BJ (cell line): ENCODE measurements at regions not wholly inside any gene's neighbourhood (a gene's known extent, or its start where the extent isn't known, plus 50 kb on each side); places are given as distances from the start of the nearest gene placed in this dataset. TPM values are rescaled to one million over a fixed set of nuclear protein-coding genes. Genes with fewer than 3 reads are reported as not detected.

Experiments used
- CTCF ChIA-PET: fragments of 350-600 bp; formaldehyde crosslinking; extraction: SDS; loops from one replicate; lab custom pipeline; 2021; ENCODE audit warnings: antibody characterized with exemption, inconsistent platforms; lab: Yijun Ruan, JAX
- POLR2A ChIA-PET: fragments of 300-600 bp; sonication (Branson Sonifier 250); formaldehyde crosslinking; extraction: SDS; loops from one replicate; lab custom pipeline; 2021; ENCODE audit warnings: antibody characterized with exemption; lab: Charles Lee
- DNase-seq: peaks from one replicate; pipeline ENCODE4 v3.0.0-alpha.2; 2011; ENCODE audit warnings: low read depth
- H3K27me3 ChIP-seq: 2 replicates; pipeline ENCODE4 v1.6.0; 2011; ENCODE audit warnings: low read length; ENCODE audit not compliant: control insufficient read depth, insufficient read depth
- H3K36me3 ChIP-seq: 2 replicates; pipeline ENCODE4 v1.5.1; 2011; ENCODE audit warnings: low read length; ENCODE audit not compliant: control insufficient read depth, insufficient read depth
- H3K4me3 ChIP-seq: 2 replicates; pipeline ENCODE4 v1.5.1; 2011; ENCODE audit warnings: low read depth, mild to moderate bottlenecking, control low read depth, low read length
- CTCF ChIP-seq: IDR thresholded peaks from 2 replicates; pipeline ENCODE4 v1.5.1; 2011; ENCODE audit warnings: low read depth, mild to moderate bottlenecking, control low read depth, inconsistent platforms, low read length, moderate library complexity; ENCODE audit not compliant: insufficient read depth
- small RNA-seq: library from RNA; depleted of rRNA; stranded (forward); fragments of <200 nt; gene quantifications from one replicate; pipeline ENCODE3, GENCODE V24; 2012; ENCODE audit warnings: low replicate concordance, low read depth; ENCODE audit not compliant: insufficient read length

DNA sequence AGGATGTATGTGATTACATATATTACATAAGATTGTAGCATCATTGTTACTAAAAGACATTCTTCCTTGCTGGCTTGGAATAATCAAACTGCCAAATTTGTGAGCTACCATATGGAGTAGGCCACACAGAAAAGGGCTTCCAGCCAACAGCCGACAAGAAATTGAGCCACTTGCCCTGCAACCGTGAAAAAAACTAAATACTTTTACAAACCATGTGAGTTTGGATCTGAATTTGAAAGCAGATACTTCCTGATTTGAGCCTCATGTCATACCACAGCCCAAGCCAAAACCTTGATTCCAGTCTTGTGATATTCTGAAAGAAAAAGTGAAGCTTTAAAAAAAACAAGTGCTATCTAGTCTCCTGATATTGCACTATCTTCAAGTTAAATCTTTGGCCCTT lies 55.6 kb upstream of the PRMT6 start:
- Histone ChIP-seq H3K4me3 (no peak overlapping the region), H3K27me3 (no peaks in the 10 kb centered on the region), H3K36me3 (no peaks in the 10 kb centered on the region)
- ChIA-PET CTCF (no interaction called here), POLR2A (no interaction called here)
- no peak for DNase-seq
- no peak for TF ChIP-seq CTCF

DNA sequence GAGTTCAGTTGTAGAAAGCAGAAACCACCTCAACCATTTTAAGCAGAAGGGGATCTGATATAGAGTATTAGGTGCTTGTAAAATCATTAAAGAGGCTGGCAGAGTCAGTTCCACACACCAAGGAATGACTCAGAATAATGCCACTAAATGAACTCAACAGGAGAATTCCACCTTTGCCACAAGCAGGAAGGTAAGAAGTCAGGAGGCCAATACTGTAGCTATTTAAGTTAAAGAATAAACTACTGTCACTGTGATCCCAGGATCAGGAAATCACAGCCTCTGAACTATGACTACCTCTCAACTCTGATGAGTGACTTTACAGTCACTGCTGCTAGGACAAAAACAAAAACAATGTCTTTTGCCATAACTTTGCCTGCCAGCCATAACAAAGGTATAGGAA lies 52.5 kb upstream of the PRMT6 start:
- Histone ChIP-seq H3K36me3 (no peaks in the 10 kb centered on the region), H3K27me3 (no peaks in the 10 kb centered on the region), H3K4me3 (no peak overlapping the region)
- POLR2A ChIA-PET: no interaction called here
- CTCF ChIA-PET: no interaction called here
- TF ChIP-seq CTCF: no peak
- DNase-seq: no peak

DNA sequence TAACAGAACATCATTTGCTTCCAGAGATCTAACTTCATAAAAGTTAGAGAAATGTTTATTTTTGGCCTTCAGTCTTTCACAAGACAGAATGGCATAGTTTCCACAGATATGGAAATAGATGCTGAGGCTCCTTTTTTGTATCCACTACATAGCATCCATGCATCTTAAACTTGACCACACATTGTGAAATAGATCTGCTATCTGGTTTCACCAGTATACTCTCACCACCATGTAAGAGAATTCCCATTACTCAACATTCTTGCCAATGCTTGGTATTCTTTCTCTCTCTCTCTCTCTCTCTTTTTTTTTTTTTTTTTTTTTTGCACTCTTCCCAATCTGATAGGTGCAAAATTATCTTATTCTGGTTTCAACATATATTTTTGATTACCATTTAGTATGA lies 52.1 kb upstream of the PRMT6 start:
- TF ChIP-seq CTCF: no peak
- no peak for DNase-seq
- POLR2A ChIA-PET: no interaction called here
- no peaks in the 10 kb centered on the region for H3K27me3 ChIP-seq
- CTCF ChIA-PET: no interaction called here
- no peak overlapping the region for H3K4me3 ChIP-seq
- H3K36me3 ChIP-seq: no peaks in the 10 kb centered on the region

Small RNAs in the stretch of these regions (small RNA-seq; reads per million reads assigned to genes)
- gene AL596327.1 (not detected), gene SEPT2P1 (not detected)
